ENCODE measurements at regions not wholly inside any gene's neighbourhood (a gene's known extent, or its start where the extent isn't known, plus 50 kb on each side); places are given as distances from the start of the nearest gene placed in this dataset.
A peak's percentile ranks its signal among the peaks of the same experiment; 100 is the strongest.
"Not testable (repeated sequence)": the region's sequence is repeated elsewhere in the genome, so short reads cannot be mapped to it uniquely, and the experiment has no call there.

DNA sequence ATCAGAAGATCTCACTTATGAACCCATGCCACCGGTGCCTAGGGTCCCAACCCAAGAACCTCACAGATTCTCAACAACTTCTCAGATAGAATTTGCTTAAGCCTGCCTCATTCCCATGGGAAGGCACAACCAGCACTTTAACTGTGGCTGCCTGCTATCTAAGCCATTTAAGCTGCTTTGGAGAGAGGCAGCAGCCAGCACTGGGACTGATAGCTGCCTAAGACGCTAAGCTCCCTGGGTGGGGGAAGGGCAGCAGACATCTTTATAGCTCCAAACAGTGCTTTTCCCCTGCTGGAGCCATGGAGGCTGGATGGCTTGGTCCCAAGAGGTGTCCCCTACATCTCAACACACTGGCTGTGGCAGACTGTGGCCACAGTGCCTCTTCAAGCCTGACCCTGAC lies 1268.6 kb downstream of the FAM133A start:
- Histone ChIP-seq H2AFZ (ENCODE audit: low read length) (no peak overlapping the region), H3K14ac (ENCODE audit: low read length) (no peak overlapping the region), H3K9ac (ENCODE audit: low read depth, low read length, poor library complexity) (no peak overlapping the region), H3K4me2 (ENCODE audit: insufficient read depth, low read length, poor library complexity, severe bottlenecking) (no peak overlapping the region), H3K9me3 (replicated peaks in 1 of 2; ENCODE audit: control insufficient read depth in 2 of 2, insufficient read depth in 1 of 2, low read depth in 1 of 2, low read length in 2 of 2) (no peaks in the 10 kb centered on the region), H3K4me3 (ENCODE audit: low read length in 2 of 2) (no peak overlapping the region), H3K4me1 (ENCODE audit: control insufficient read depth in 2 of 2, insufficient read depth in 1 of 2, low read depth in 1 of 2, low read length in 2 of 2) (no peaks in the 10 kb centered on the region), H4K8ac (ENCODE audit: low read depth, low read length) (no peak overlapping the region), H3K36me3 (replicated peaks in 1 of 2; ENCODE audit: control insufficient read depth in 2 of 2, insufficient read depth in 2 of 2, low read length in 2 of 2) (no peaks in the 10 kb centered on the region), H3K23ac (ENCODE audit: low read depth, low read length, poor library complexity) (no peak overlapping the region), H4K91ac (ENCODE audit: low read depth, low read length, poor library complexity) (no peak overlapping the region), H2BK15ac (ENCODE audit: low read length) (no peak overlapping the region), H2BK5ac (ENCODE audit: low read length) (no peak overlapping the region), H3K27ac (replicated peaks; ENCODE audit: low read length) (no peak overlapping the region), H3K18ac (ENCODE audit: low read length) (no peak overlapping the region), H3K4ac (ENCODE audit: low read length) (no peak overlapping the region), H3K79me1 (ENCODE audit: low read depth, low read length) (no peaks in the 10 kb centered on the region), H2BK120ac (ENCODE audit: low read depth, low read length) (no peak overlapping the region), H3K27me3 (ENCODE audit: control insufficient read depth in 3 of 3, insufficient read depth in 3 of 3, low read depth in 1 of 3, low read length in 3 of 3) (no peaks in the 10 kb centered on the region), H2AK5ac (ENCODE audit: low read depth, low read length) (no peak overlapping the region), H2BK12ac (ENCODE audit: low read length) (no peak overlapping the region)
- DNase-seq (ENCODE audit: low spot score): no peak
- no CpG with 5 or more reads among the region's 2 CpGs for WGBS, 2 donors (ENCODE audit: extremely low coverage in 2 of 2, insufficient read length in 2 of 2, insufficient replicate concordance in 1 of 2)

DNA sequence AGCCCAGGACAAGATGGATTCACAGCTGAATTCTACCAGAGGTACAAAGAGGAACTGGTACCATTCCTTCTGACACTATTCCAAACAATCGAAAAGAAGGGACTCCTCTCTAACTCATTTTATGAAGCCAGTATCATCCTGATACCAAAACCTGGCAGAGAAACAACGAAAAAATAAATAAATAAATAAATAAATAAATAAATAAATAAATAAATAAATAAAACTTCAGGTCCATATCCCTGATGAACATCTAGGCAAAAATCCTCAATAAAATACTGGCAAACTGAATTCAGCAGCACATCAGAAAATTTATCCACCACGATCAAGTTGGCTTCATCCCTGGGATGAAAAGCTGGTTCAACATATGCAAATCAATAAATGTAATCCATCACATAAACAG lies 1272.1 kb downstream of the FAM133A start:
- H2BK12ac ChIP-seq (ENCODE audit: low read length); H3K23ac ChIP-seq (ENCODE audit: low read depth, low read length, poor library complexity); H3K14ac ChIP-seq (ENCODE audit: low read length); H2BK120ac ChIP-seq (ENCODE audit: low read depth, low read length); H3K9ac ChIP-seq (ENCODE audit: low read depth, low read length, poor library complexity); H2BK15ac ChIP-seq (ENCODE audit: low read length); H3K18ac ChIP-seq (ENCODE audit: low read length); H4K8ac ChIP-seq (ENCODE audit: low read depth, low read length); H3K27me3 ChIP-seq (ENCODE audit: control insufficient read depth in 3 of 3, insufficient read depth in 3 of 3, low read depth in 1 of 3, low read length in 3 of 3); H2AK5ac ChIP-seq (ENCODE audit: low read depth, low read length); H2AFZ ChIP-seq (ENCODE audit: low read length); H3K4me1 ChIP-seq (ENCODE audit: control insufficient read depth in 2 of 2, insufficient read depth in 1 of 2, low read depth in 1 of 2, low read length in 2 of 2); H3K79me1 ChIP-seq (ENCODE audit: low read depth, low read length); H4K91ac ChIP-seq (ENCODE audit: low read depth, low read length, poor library complexity); H3K9me3 ChIP-seq (replicated peaks in 1 of 2; ENCODE audit: control insufficient read depth in 2 of 2, insufficient read depth in 1 of 2, low read depth in 1 of 2, low read length in 2 of 2); H2BK5ac ChIP-seq (ENCODE audit: low read length); H3K27ac ChIP-seq (replicated peaks; ENCODE audit: low read length); DNase-seq (ENCODE audit: low spot score); H3K4me3 ChIP-seq (ENCODE audit: low read length in 2 of 2); H3K4me2 ChIP-seq (ENCODE audit: insufficient read depth, low read length, poor library complexity, severe bottlenecking); H3K36me3 ChIP-seq (replicated peaks in 1 of 2; ENCODE audit: control insufficient read depth in 2 of 2, insufficient read depth in 2 of 2, low read length in 2 of 2); H3K4ac ChIP-seq (ENCODE audit: low read length): not testable (repeated sequence)
- WGBS, 2 donors (ENCODE audit: extremely low coverage in 2 of 2, insufficient read length in 2 of 2, insufficient replicate concordance in 1 of 2): no CpG with 5 or more reads among the region's 3 CpGs

DNA sequence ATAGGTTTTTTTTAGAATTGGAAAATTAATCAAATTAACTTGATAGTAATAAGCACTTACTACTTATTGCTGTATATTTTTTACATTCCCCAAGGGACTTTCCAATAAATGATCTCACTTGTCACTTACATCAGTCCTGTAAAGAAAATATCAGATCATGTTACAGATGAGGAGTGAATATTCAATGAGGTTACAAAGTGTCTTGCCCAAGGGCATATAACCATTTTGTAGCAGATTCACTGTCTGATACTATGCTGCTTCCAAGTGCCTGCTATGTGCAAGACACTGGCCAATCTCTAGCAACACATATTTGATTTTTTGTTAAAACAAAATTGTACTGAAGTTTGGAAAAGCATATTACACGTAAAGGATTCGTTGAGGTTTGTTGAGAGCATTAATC lies 1287.7 kb downstream of the FAM133A start:
- Histone ChIP-seq H3K4me2 (ENCODE audit: insufficient read depth, low read length, poor library complexity, severe bottlenecking) (no peak overlapping the region), H3K9ac (ENCODE audit: low read depth, low read length, poor library complexity) (no peak overlapping the region), H3K18ac (ENCODE audit: low read length) (no peak overlapping the region), H3K4ac (ENCODE audit: low read length) (no peak overlapping the region), H3K36me3 (replicated peaks in 1 of 2; ENCODE audit: control insufficient read depth in 2 of 2, insufficient read depth in 2 of 2, low read length in 2 of 2) (no peaks in the 10 kb centered on the region), H3K4me3 (ENCODE audit: low read length in 2 of 2) (no peak overlapping the region), H4K91ac (ENCODE audit: low read depth, low read length, poor library complexity) (no peak overlapping the region), H3K23ac (ENCODE audit: low read depth, low read length, poor library complexity) (no peak overlapping the region), H3K79me1 (ENCODE audit: low read depth, low read length) (no peaks in the 10 kb centered on the region), H2BK12ac (ENCODE audit: low read length) (no peak overlapping the region), H2AFZ (ENCODE audit: low read length) (no peak overlapping the region), H3K27me3 (ENCODE audit: control insufficient read depth in 3 of 3, insufficient read depth in 3 of 3, low read depth in 1 of 3, low read length in 3 of 3) (no peaks in the 10 kb centered on the region), H2BK15ac (ENCODE audit: low read length) (no peak overlapping the region), H2BK120ac (ENCODE audit: low read depth, low read length) (no peak overlapping the region), H3K9me3 (replicated peaks in 1 of 2; ENCODE audit: control insufficient read depth in 2 of 2, insufficient read depth in 1 of 2, low read depth in 1 of 2, low read length in 2 of 2) (no peaks in the 10 kb centered on the region), H2BK5ac (ENCODE audit: low read length) (no peak overlapping the region), H4K8ac (ENCODE audit: low read depth, low read length) (no peak overlapping the region), H3K4me1 (ENCODE audit: control insufficient read depth in 2 of 2, insufficient read depth in 1 of 2, low read depth in 1 of 2, low read length in 2 of 2) (no peaks in the 10 kb centered on the region), H2AK5ac (ENCODE audit: low read depth, low read length) (no peak overlapping the region), H3K27ac (replicated peaks; ENCODE audit: low read length) (no peak overlapping the region), H3K14ac (ENCODE audit: low read length) (no peak overlapping the region)
- DNase-seq (ENCODE audit: low spot score): no peak
- no CpG with 5 or more reads among the region's 2 CpGs for WGBS, 2 donors (ENCODE audit: extremely low coverage in 2 of 2, insufficient read length in 2 of 2, insufficient replicate concordance in 1 of 2)

DNA sequence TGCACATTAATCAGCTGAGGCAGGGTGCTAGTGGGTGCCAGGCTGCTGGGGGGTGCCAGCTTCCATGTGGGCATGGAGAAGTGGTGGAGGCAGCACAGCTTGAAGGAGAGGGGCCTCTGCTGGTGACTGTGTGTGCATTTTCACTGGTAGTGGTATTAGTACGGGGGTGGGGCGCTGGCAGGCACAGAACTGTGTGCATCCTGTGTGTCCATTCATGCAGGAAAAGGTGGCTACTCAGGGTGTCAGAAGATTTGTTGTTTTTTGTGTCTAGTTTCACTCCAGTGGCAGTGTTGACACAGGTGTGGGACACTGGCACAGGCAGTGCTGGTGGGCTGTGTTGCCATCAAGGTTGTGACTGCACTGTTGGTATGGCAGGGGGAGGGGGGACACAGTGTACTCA lies 1303.6 kb downstream of the FAM133A start:
- H2BK5ac ChIP-seq (ENCODE audit: low read length): no peak overlapping the region
- H3K4me3 ChIP-seq (ENCODE audit: low read length in 2 of 2): no peak overlapping the region
- H2AK5ac ChIP-seq (ENCODE audit: low read depth, low read length): no peak overlapping the region
- H3K36me3 ChIP-seq (replicated peaks in 1 of 2; ENCODE audit: control insufficient read depth in 2 of 2, insufficient read depth in 2 of 2, low read length in 2 of 2): no peaks in the 10 kb centered on the region
- H2BK12ac ChIP-seq (ENCODE audit: low read length): no peak overlapping the region
- no peak overlapping the region for H2AFZ ChIP-seq (ENCODE audit: low read length)
- H3K9me3 ChIP-seq (replicated peaks in 1 of 2; ENCODE audit: control insufficient read depth in 2 of 2, insufficient read depth in 1 of 2, low read depth in 1 of 2, low read length in 2 of 2): no peaks in the 10 kb centered on the region
- WGBS, 2 donors (ENCODE audit: extremely low coverage in 2 of 2, insufficient read length in 2 of 2, insufficient replicate concordance in 1 of 2): no CpG with 5 or more reads among the region's 2 CpGs
- peak overlapping the region; percentile 28 for H3K18ac ChIP-seq (ENCODE audit: low read length)
- peak overlapping the region; percentile 11 for H3K4me2 ChIP-seq (ENCODE audit: insufficient read depth, low read length, poor library complexity, severe bottlenecking)
- H3K9ac ChIP-seq (ENCODE audit: low read depth, low read length, poor library complexity): no peak overlapping the region
- no peak overlapping the region for H3K4ac ChIP-seq (ENCODE audit: low read length)
- no peak overlapping the region for H4K8ac ChIP-seq (ENCODE audit: low read depth, low read length)
- H2BK120ac ChIP-seq (ENCODE audit: low read depth, low read length): no peak overlapping the region
- no peak overlapping the region for H2BK15ac ChIP-seq (ENCODE audit: low read length)
- H3K27ac ChIP-seq (replicated peaks; ENCODE audit: low read length): no peak overlapping the region
- H3K27me3 ChIP-seq (ENCODE audit: control insufficient read depth in 3 of 3, insufficient read depth in 3 of 3, low read depth in 1 of 3, low read length in 3 of 3): no peaks in the 10 kb centered on the region
- H4K91ac ChIP-seq (ENCODE audit: low read depth, low read length, poor library complexity): no peak overlapping the region
- no peak overlapping the region for H3K23ac ChIP-seq (ENCODE audit: low read depth, low read length, poor library complexity)
- H3K79me1 ChIP-seq (ENCODE audit: low read depth, low read length): no peaks in the 10 kb centered on the region
- no peak for DNase-seq (ENCODE audit: low spot score)
- no peaks in the 10 kb centered on the region for H3K4me1 ChIP-seq (ENCODE audit: control insufficient read depth in 2 of 2, insufficient read depth in 1 of 2, low read depth in 1 of 2, low read length in 2 of 2)
- no peak overlapping the region for H3K14ac ChIP-seq (ENCODE audit: low read length)
